ENCODE measurements at regions not wholly inside any gene's neighbourhood (a gene's known extent, or its start where the extent isn't known, plus 50 kb on each side); places are given as distances from the start of the nearest gene placed in this dataset.

- no peak for DNase-seq (ENCODE audit: extremely low spot score)
- H3K27me3 ChIP-seq, result no peaks in the 10 kb centered on the region
- H3K36me3 ChIP-seq, result no peaks in the 10 kb centered on the region
- TF ChIP-seq CTCF (IDR thresholded peaks at IDR 0.05) (no peak), EP300 (IDR thresholded peaks at IDR 0.05) (no peak), POLR2AphosphoS5 (IDR thresholded peaks at IDR 0.05) (no peak), POLR2A (IDR thresholded peaks at IDR 0.05; ENCODE audit: low read depth) (no peak)
- 90% methylated on average over 3 of the region's 3 CpGs for WGBS
- no peaks in the 10 kb centered on the region for H3K4me1 ChIP-seq
- intact Hi-C loops (cut with DNase I), result no loop called here
- H3K4me3 ChIP-seq, result no peak overlapping the region
- H3K9me3 ChIP-seq, result no peaks in the 10 kb centered on the region
- H3K27ac ChIP-seq (replicated peaks in 1 of 4), result no peak overlapping the region
Observed at GRCh38 chr10:61543831-61544230, 90.7 kb upstream of the TMEM26 start.

- DNase-seq (ENCODE audit: extremely low spot score), result no peak
- Histone ChIP-seq H3K4me3 (no peak overlapping the region), H3K27me3 (no peaks in the 10 kb centered on the region), H3K36me3 (no peaks in the 10 kb centered on the region), H3K4me1 (no peaks in the 10 kb centered on the region), H3K27ac (replicated peaks in 1 of 4) (no peak overlapping the region), H3K9me3 (no peaks in the 10 kb centered on the region)
- intact Hi-C loops (cut with DNase I), result no loop called here
- TF ChIP-seq CTCF (IDR thresholded peaks at IDR 0.05), result no peak
- TF ChIP-seq POLR2AphosphoS5 (IDR thresholded peaks at IDR 0.05), result no peak
- TF ChIP-seq POLR2A (IDR thresholded peaks at IDR 0.05; ENCODE audit: low read depth), result no peak
- no peak for TF ChIP-seq EP300 (IDR thresholded peaks at IDR 0.05)
Observed at GRCh38 chr10:61542596-61542995, 89.4 kb upstream of the TMEM26 start.

GRCh38 chr10:61541960-61542359, 88.8 kb upstream of the TMEM26 start:
- WGBS, result 100% methylated on average over 1 of the region's 1 CpG
- Histone ChIP-seq H3K9me3 (no peaks in the 10 kb centered on the region), H3K27me3 (no peaks in the 10 kb centered on the region), H3K4me3 (no peak overlapping the region), H3K27ac (replicated peaks in 1 of 4) (no peak overlapping the region), H3K36me3 (no peaks in the 10 kb centered on the region), H3K4me1 (no peaks in the 10 kb centered on the region)
- no peak for DNase-seq (ENCODE audit: extremely low spot score)
- intact Hi-C loops (cut with DNase I), result no loop called here
- no peak for TF ChIP-seq CTCF (IDR thresholded peaks at IDR 0.05)
- TF ChIP-seq EP300 (IDR thresholded peaks at IDR 0.05), result no peak
- no peak for TF ChIP-seq POLR2A (IDR thresholded peaks at IDR 0.05; ENCODE audit: low read depth)
- no peak for TF ChIP-seq POLR2AphosphoS5 (IDR thresholded peaks at IDR 0.05)

- DNase-seq (ENCODE audit: extremely low spot score), result no peak
- no peaks in the 10 kb centered on the region for H3K9me3 ChIP-seq
- no peaks in the 10 kb centered on the region for H3K27me3 ChIP-seq
- no peak for TF ChIP-seq POLR2A (IDR thresholded peaks at IDR 0.05; ENCODE audit: low read depth)
- TF ChIP-seq POLR2AphosphoS5 (IDR thresholded peaks at IDR 0.05), result no peak
- TF ChIP-seq CTCF (IDR thresholded peaks at IDR 0.05), result no peak
- TF ChIP-seq EP300 (IDR thresholded peaks at IDR 0.05), result no peak
- H3K4me3 ChIP-seq, result no peak overlapping the region
- H3K36me3 ChIP-seq, result no peaks in the 10 kb centered on the region
- intact Hi-C loops (cut with DNase I), result no loop called here
- no peak overlapping the region for H3K27ac ChIP-seq (replicated peaks in 1 of 4)
- no peaks in the 10 kb centered on the region for H3K4me1 ChIP-seq
- 92% methylated on average over 8 of the region's 8 CpGs for WGBS
Observed at GRCh38 chr10:61539876-61540275, 86.7 kb upstream of the TMEM26 start.

DNA sequence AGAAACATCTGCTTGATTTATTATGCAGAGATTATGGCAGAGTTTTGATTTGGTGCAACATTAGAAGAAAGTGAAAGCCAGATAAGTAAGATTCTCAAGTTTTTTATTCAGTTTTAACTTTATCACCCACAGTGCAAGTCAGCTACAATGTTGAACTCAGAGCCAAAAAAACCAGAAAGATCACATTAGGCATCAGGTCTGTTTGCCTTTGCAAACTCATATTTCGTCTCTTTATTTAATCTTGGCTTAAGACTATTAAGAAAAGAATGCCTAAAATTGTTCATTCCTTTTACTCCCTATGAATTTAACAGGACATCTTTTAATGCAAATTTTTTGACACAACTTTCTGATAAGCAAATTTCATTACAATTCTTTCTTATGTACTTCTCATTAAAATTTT, 76.0 kb upstream of the TMEM26 start:
- no peak for DNase-seq (ENCODE audit: extremely low spot score)
- 71% methylated on average over 1 of the region's 1 CpG for WGBS
- Histone ChIP-seq H3K27ac (replicated peaks in 1 of 4) (no peak overlapping the region), H3K36me3 (no peaks in the 10 kb centered on the region), H3K9me3 (no peaks in the 10 kb centered on the region), H3K4me1 (no peaks in the 10 kb centered on the region), H3K4me3 (no peak overlapping the region), H3K27me3 (no peaks in the 10 kb centered on the region)
- intact Hi-C loops (cut with DNase I), result no loop called here
- no peak for TF ChIP-seq EP300 (IDR thresholded peaks at IDR 0.05)
- TF ChIP-seq POLR2A (IDR thresholded peaks at IDR 0.05; ENCODE audit: low read depth), result no peak
- TF ChIP-seq CTCF (IDR thresholded peaks at IDR 0.05), result no peak
- TF ChIP-seq POLR2AphosphoS5 (IDR thresholded peaks at IDR 0.05), result no peak

Measured in esophagus muscularis mucosa (tissue), 4 donors.